ENCODE measurements at regions not wholly inside any gene's neighbourhood (a gene's known extent, or its start where the extent isn't known, plus 50 kb on each side); places are given as distances from the start of the nearest gene placed in this dataset.
"Not testable (repeated sequence)": the region's sequence is repeated elsewhere in the genome, so short reads cannot be mapped to it uniquely, and the experiment has no call there.

- no peak for ATAC-seq
- DNase-seq: no peak
These were observed 288.3 kb upstream of the GALNTL6 start for GRCh38 chr4:171524903-171525302.

GRCh38 chr4:171521726-171522125 lies 291.5 kb upstream of the GALNTL6 start:
- no peak for DNase-seq
- ATAC-seq: no peak

- ATAC-seq: no peak
- no peak for DNase-seq
These were observed 293.7 kb upstream of the GALNTL6 start for GRCh38 chr4:171519457-171519856.

- DNase-seq (no peak), ATAC-seq (no peak)
These were observed 295.3 kb upstream of the GALNTL6 start for GRCh38 chr4:171517883-171518282.

GRCh38 chr4:171516694-171517093 lies 296.5 kb upstream of the GALNTL6 start:
- no peak for ATAC-seq
- DNase-seq: no peak

- DNase-seq: no peak
These were observed 328.5 kb upstream of the GALNTL6 start for GRCh38 chr4:171484681-171485080.

GRCh38 chr4:171478181-171478580 lies 335.0 kb upstream of the GALNTL6 start:
- DNase-seq: no peak
- no peak for ATAC-seq

More at GRCh38 chr4:171484681-171485080, 328.5 kb upstream of the GALNTL6 start:
- no peak for ATAC-seq

GRCh38 chr4:171475111-171475510 lies 338.1 kb upstream of the GALNTL6 start:
- DNase-seq, ATAC-seq: not testable (repeated sequence)

- DNase-seq (no peak), ATAC-seq (no peak)
These were observed 340.0 kb upstream of the GALNTL6 start for GRCh38 chr4:171473155-171473554.

GRCh38 chr4:171472230-171472629 lies 341.0 kb upstream of the GALNTL6 start:
- ATAC-seq: no peak
- no peak for DNase-seq

GRCh38 chr4:171464499-171464898 lies 348.7 kb upstream of the GALNTL6 start:
- DNase-seq: no peak
- no peak for ATAC-seq

GRCh38 chr4:171461191-171461590 lies 352.0 kb upstream of the GALNTL6 start:
- no peak for DNase-seq
- ATAC-seq: no peak

- DNase-seq (no peak), ATAC-seq (no peak)
These were observed 364.2 kb upstream of the GALNTL6 start for GRCh38 chr4:171448919-171449481.

- no peak for DNase-seq
- ATAC-seq: no peak
These were observed 364.8 kb upstream of the GALNTL6 start for GRCh38 chr4:171448358-171448757.

GRCh38 chr4:171441300-171441941 lies 371.8 kb upstream of the GALNTL6 start:
- DNase-seq (no peak), ATAC-seq (no peak)

GRCh38 chr4:171433674-171434073 lies 379.5 kb upstream of the GALNTL6 start:
- no peak for ATAC-seq
- no peak for DNase-seq

GRCh38 chr4:171432536-171432935 lies 380.7 kb upstream of the GALNTL6 start:
- no peak for ATAC-seq
- no peak for DNase-seq

- ATAC-seq (no peak), DNase-seq (no peak)
These were observed 382.7 kb upstream of the GALNTL6 start for GRCh38 chr4:171430495-171430894.

GRCh38 chr4:171397175-171397574 lies 416.0 kb upstream of the GALNTL6 start:
- ATAC-seq (no peak), DNase-seq (no peak)

- DNase-seq (no peak), ATAC-seq (no peak)
These were observed 422.6 kb upstream of the GALNTL6 start for GRCh38 chr4:171390626-171391025.

GRCh38 chr4:171378323-171378722 lies 434.9 kb upstream of the GALNTL6 start:
- no peak for ATAC-seq

GRCh38 chr4:171376724-171377123 lies 436.5 kb upstream of the GALNTL6 start:
- no peak for DNase-seq

More at GRCh38 chr4:171378323-171378722, 434.9 kb upstream of the GALNTL6 start:
- no peak for DNase-seq

GRCh38 chr4:171353535-171353934 lies 459.7 kb upstream of the GALNTL6 start:
- ATAC-seq (no peak), DNase-seq (no peak)

More at GRCh38 chr4:171376724-171377123, 436.5 kb upstream of the GALNTL6 start:
- ATAC-seq: no peak

- ATAC-seq: no peak
- DNase-seq: no peak
These were observed 465.1 kb upstream of the GALNTL6 start for GRCh38 chr4:171348090-171348489.

Data from stimulated activated naive CD8-positive, alpha-beta T cell treated with anti-CD3 and anti-CD28 coated beads, Interleukin-15, Interleukin-2, amounts not matched to agents 100 U/mL and 50 U/mL, for 24 hours (primary cell).